ENCODE measurements at regions not wholly inside any gene's neighbourhood (a gene's known extent, or its start where the extent isn't known, plus 50 kb on each side); places are given as distances from the start of the nearest gene placed in this dataset.

GRCh38 chr7:57203161-57203791 is 71.0 kb upstream of the ZNF479 start:
- TF ChIP-seq, protein P1, sequence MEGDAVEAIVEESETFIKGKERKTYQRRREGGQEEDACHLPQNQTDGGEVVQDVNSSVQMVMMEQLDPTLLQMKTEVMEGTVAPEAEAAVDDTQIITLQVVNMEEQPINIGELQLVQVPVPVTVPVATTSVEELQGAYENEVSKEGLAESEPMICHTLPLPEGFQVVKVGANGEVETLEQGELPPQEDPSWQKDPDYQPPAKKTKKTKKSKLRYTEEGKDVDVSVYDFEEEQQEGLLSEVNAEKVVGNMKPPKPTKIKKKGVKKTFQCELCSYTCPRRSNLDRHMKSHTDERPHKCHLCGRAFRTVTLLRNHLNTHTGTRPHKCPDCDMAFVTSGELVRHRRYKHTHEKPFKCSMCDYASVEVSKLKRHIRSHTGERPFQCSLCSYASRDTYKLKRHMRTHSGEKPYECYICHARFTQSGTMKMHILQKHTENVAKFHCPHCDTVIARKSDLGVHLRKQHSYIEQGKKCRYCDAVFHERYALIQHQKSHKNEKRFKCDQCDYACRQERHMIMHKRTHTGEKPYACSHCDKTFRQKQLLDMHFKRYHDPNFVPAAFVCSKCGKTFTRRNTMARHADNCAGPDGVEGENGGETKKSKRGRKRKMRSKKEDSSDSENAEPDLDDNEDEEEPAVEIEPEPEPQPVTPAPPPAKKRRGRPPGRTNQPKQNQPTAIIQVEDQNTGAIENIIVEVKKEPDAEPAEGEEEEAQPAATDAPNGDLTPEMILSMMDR (IDR thresholded peaks at IDR 0.05) = no peak
- TF ChIP-seq POLR2A (IDR thresholded peaks at IDR 0.05) = no peak

Data from body of pancreas (tissue), 4 donors.